Mesenchymal stem cell (in vitro differentiated cells and primary cell): ENCODE measurements at regions not wholly inside any gene's neighbourhood (a gene's known extent, or its start where the extent isn't known, plus 50 kb on each side); places are given as distances from the start of the nearest gene placed in this dataset.

Experiments used
- DNase-seq: peaks from one replicate; pipeline ENCODE4 v3.0.0-alpha.2; 2013
- H2AFZ ChIP-seq: one replicate; pipeline ENCODE4 v1.6.1; 2013; ENCODE audit warnings: low read depth, mild to moderate bottlenecking, control low read depth, inconsistent platforms, low read length, moderate library complexity
- H2AK5ac ChIP-seq: 2 replicates; pipeline ENCODE4 v1.6.1; 2013; ENCODE audit warnings: low read length, moderate library complexity, mild to moderate bottlenecking, inconsistent platforms; ENCODE audit not compliant: severe bottlenecking
- H2BK120ac ChIP-seq: one replicate; pipeline ENCODE4 v1.6.1; 2013; ENCODE audit warnings: low read depth, mild to moderate bottlenecking, inconsistent platforms, low read length, moderate library complexity
- H2BK12ac ChIP-seq, 2 experiments: one replicate each; pipeline ENCODE4 v1.6.1; 2013; ENCODE audit warnings: inconsistent platforms in 2 of 2, low read length in 2 of 2, mild to moderate bottlenecking in 2 of 2, moderate library complexity in 2 of 2, control low read depth in 1 of 2
- H2BK15ac ChIP-seq: one replicate; pipeline ENCODE4 v1.6.1; 2013; ENCODE audit warnings: mild to moderate bottlenecking, low read depth, inconsistent platforms; ENCODE audit not compliant: poor library complexity, severe bottlenecking
- H2BK5ac ChIP-seq: 2 replicates; pipeline ENCODE4 v1.6.1; 2013; ENCODE audit warnings: low read depth, mild to moderate bottlenecking, low read length, control low read depth, inconsistent platforms; ENCODE audit not compliant: poor library complexity, severe bottlenecking
- H3K14ac ChIP-seq, 2 experiments: one replicate each; pipeline ENCODE4 v1.6.1; 2013; ENCODE audit warnings: inconsistent platforms in 2 of 2, low read length in 2 of 2, control low read depth in 1 of 2, mild to moderate bottlenecking in 1 of 2, moderate library complexity in 1 of 2
- H3K18ac ChIP-seq, 2 experiments: one replicate each; pipeline ENCODE4 v1.6.1; 2013; ENCODE audit warnings: inconsistent platforms in 2 of 2, low read length in 2 of 2, control low read depth in 1 of 2, low read depth in 1 of 2, mild to moderate bottlenecking in 1 of 2
- H3K23ac ChIP-seq, 2 experiments: one replicate each; pipeline ENCODE4 v1.6.1; 2013; ENCODE audit warnings: inconsistent platforms in 2 of 2, low read length in 2 of 2, mild to moderate bottlenecking in 2 of 2, moderate library complexity in 2 of 2, control low read depth in 1 of 2
- H3K27ac ChIP-seq: 2 replicates; pipeline ENCODE4 v1.5.1; 2013; ENCODE audit warnings: mild to moderate bottlenecking, moderate library complexity, low read length, control low read depth, inconsistent platforms; ENCODE audit not compliant: poor library complexity, severe bottlenecking
- H3K27me3 ChIP-seq, 2 experiments: 2 replicates each; pipeline versions ENCODE4 v1.6.1 to v1.7.0; 2013; ENCODE audit warnings: low read length in 2 of 2, mild to moderate bottlenecking in 2 of 2, moderate library complexity in 2 of 2, control low read depth in 1 of 2, inconsistent platforms in 1 of 2; ENCODE audit not compliant: control insufficient read depth in 1 of 2, insufficient read depth in 1 of 2
- H3K36me3 ChIP-seq, 2 experiments: 2 replicates each; pipeline versions ENCODE4 v1.6.1 to v1.7.0; 2013; ENCODE audit warnings: low read length in 2 of 2, control low read depth in 1 of 2, inconsistent platforms in 1 of 2, low read depth in 1 of 2, mild to moderate bottlenecking in 1 of 2; ENCODE audit not compliant: insufficient read depth in 2 of 2, control insufficient read depth in 1 of 2
- H3K4ac ChIP-seq, 2 experiments: one replicate each; pipeline ENCODE4 v1.6.1; 2013; ENCODE audit warnings: inconsistent platforms in 2 of 2, low read length in 2 of 2, mild to moderate bottlenecking in 2 of 2, moderate library complexity in 2 of 2, control low read depth in 1 of 2, low read depth in 1 of 2
- H3K4me1 ChIP-seq: 2 replicates; pipeline ENCODE4 v1.6.1; 2013; ENCODE audit warnings: low read depth, low read length, control low read depth; ENCODE audit not compliant: control insufficient read depth, insufficient read depth
- H3K4me2 ChIP-seq: 2 replicates; pipeline ENCODE4 v1.6.1; 2013; ENCODE audit warnings: low read length, mild to moderate bottlenecking, inconsistent platforms; ENCODE audit not compliant: poor library complexity, severe bottlenecking
- H3K4me3 ChIP-seq, 2 experiments: 2 replicates each; pipeline versions ENCODE4 v1.5.1 to v1.7.0; 2013; ENCODE audit warnings: low read length in 2 of 2, mild to moderate bottlenecking in 2 of 2, control low read depth in 1 of 2, low read depth in 1 of 2; ENCODE audit not compliant: insufficient read depth in 1 of 2
- H3K79me1 ChIP-seq: replicated peaks from 2 replicates; pipeline ENCODE4 v1.6.1; 2013; ENCODE audit warnings: mild to moderate bottlenecking, control low read depth, low read length, inconsistent platforms; ENCODE audit not compliant: poor library complexity, severe bottlenecking
- H3K9ac ChIP-seq: 2 replicates; pipeline ENCODE4 v1.7.0; 2013; ENCODE audit warnings: mild to moderate bottlenecking, low read length, moderate library complexity
- H3K9me3 ChIP-seq: 2 replicates; pipeline ENCODE4 v1.7.0; 2013; ENCODE audit warnings: mild to moderate bottlenecking, low read length; ENCODE audit not compliant: control insufficient read depth
- H4K8ac ChIP-seq: one replicate; pipeline ENCODE4 v1.6.1; 2013; ENCODE audit warnings: inconsistent platforms, mild to moderate bottlenecking, low read length, moderate library complexity
- H4K91ac ChIP-seq: one replicate; pipeline ENCODE4 v1.6.1; 2013; ENCODE audit warnings: mild to moderate bottlenecking, low read length, inconsistent platforms
- WGBS: methylation state at CpG from one replicate; pipeline ENCODE4 v1.1.7; 2013; ENCODE audit warnings: mixed read lengths; 5-methylcytosine and 5-hydroxymethylcytosine counted together

DNA sequence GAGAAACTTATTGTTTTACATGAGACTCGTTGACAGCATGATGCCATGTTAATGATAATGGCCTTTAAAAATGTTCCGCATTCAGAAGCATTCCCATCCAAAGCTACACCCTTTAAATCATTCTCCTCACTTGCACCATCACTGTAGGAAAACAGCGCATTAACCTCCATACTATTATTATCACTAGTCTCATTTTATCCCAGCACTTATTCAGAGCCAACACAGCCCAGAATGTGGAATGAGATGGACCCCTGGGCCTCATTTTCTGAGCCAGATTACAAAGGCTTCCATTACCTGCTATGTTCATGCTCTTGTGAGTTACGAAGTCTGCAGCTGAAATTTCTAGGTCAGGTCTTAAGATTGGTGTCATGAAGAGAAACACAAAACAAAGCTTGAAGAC, 159.4 kb downstream of the HS3ST3A1 start:
- no peak for DNase-seq
- no peak overlapping the region for H3K14ac ChIP-seq
- H3K9me3 ChIP-seq = no peaks in the 10 kb centered on the region
- H3K4ac ChIP-seq = no peak overlapping the region
- H4K8ac ChIP-seq = no peak overlapping the region
- H3K79me1 ChIP-seq = no peaks in the 10 kb centered on the region
- 92% methylated on average over 4 of the region's 4 CpGs for WGBS
- no peak overlapping the region for H3K4me2 ChIP-seq
- no peak overlapping the region for H3K27ac ChIP-seq
- no peak overlapping the region for H4K91ac ChIP-seq
- no peak overlapping the region for H2AFZ ChIP-seq
- no peak overlapping the region for H2AK5ac ChIP-seq
- no peaks in the 10 kb centered on the region for H3K36me3 ChIP-seq
- H3K4me1 ChIP-seq = no peaks in the 10 kb centered on the region
- no peak overlapping the region for H3K23ac ChIP-seq
- no peak overlapping the region for H2BK15ac ChIP-seq
- H3K27me3 ChIP-seq = no peaks in the 10 kb centered on the region
- H2BK12ac ChIP-seq = no peak overlapping the region
- H3K4me3 ChIP-seq = no peak overlapping the region
- H3K9ac ChIP-seq = no peak overlapping the region
- H2BK120ac ChIP-seq = no peak overlapping the region
- H3K18ac ChIP-seq = no peak overlapping the region
- no peak overlapping the region for H2BK5ac ChIP-seq

- Histone ChIP-seq H2BK12ac (no peak overlapping the region), H4K8ac (no peak overlapping the region), H3K4me1 (no peaks in the 10 kb centered on the region), H3K27me3 (no peaks in the 10 kb centered on the region), H3K9me3 (no peaks in the 10 kb centered on the region), H3K14ac (no peak overlapping the region), H3K23ac (no peak overlapping the region), H2AK5ac (no peak overlapping the region), H3K4me2 (no peak overlapping the region), H2BK15ac (no peak overlapping the region), H3K4me3 (no peak overlapping the region), H3K36me3 (no peaks in the 10 kb centered on the region), H3K4ac (no peak overlapping the region), H4K91ac (no peak overlapping the region), H2BK5ac (no peak overlapping the region), H3K9ac (no peak overlapping the region), H3K18ac (no peak overlapping the region), H3K27ac (no peak overlapping the region), H2AFZ (no peak overlapping the region), H3K79me1 (no peaks in the 10 kb centered on the region), H2BK120ac (no peak overlapping the region)
- DNase-seq = no peak
- no CpG with 5 or more reads among the region's 1 CpG for WGBS
These were observed 159.9 kb downstream of the HS3ST3A1 start for GRCh38 chr17:13441873-13442272.

GRCh38 chr17:13437966-13438779, 163.6 kb downstream of the HS3ST3A1 start:
- H3K79me1 ChIP-seq = no peaks in the 10 kb centered on the region
- DNase-seq = peak; percentile 10
- WGBS = 70% methylated on average over 17 of the region's 17 CpGs

DNA sequence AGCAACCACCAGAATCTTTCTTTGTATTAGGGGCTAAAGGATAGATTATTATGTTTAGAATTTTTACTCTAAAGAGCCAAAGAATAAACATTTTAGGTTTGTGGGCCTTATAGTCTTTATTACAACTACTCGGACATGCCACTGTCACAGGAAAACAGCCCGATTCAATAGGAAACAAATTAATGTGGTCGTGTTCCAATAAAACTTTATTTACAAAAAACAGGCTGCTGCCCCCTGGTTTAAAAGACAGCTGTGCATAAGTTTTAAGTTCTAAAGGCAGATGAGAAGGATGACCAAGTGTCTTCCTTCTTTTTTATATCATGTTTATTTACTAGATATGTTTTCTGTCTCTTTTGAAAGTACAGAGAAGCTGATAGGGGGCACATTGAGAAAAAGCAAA, 166.5 kb downstream of the HS3ST3A1 start:
- H2BK12ac ChIP-seq = no peak overlapping the region
- H2BK5ac ChIP-seq = no peak overlapping the region
- no peak overlapping the region for H3K4me3 ChIP-seq
- H3K79me1 ChIP-seq = no peaks in the 10 kb centered on the region
- H3K9me3 ChIP-seq = peaks cover 10% of the 10 kb centered on the region
- no peaks in the 10 kb centered on the region for H3K36me3 ChIP-seq
- no peak overlapping the region for H3K14ac ChIP-seq
- H3K23ac ChIP-seq = no peak overlapping the region
- H3K4ac ChIP-seq = no peak overlapping the region
- H2AK5ac ChIP-seq = no peak overlapping the region
- no peak overlapping the region for H2BK15ac ChIP-seq
- no peak overlapping the region for H2AFZ ChIP-seq
- no peak overlapping the region for H3K27ac ChIP-seq
- H3K27me3 ChIP-seq = no peaks in the 10 kb centered on the region
- no peaks in the 10 kb centered on the region for H3K4me1 ChIP-seq
- no CpG with 5 or more reads among the region's 3 CpGs for WGBS
- no peak for DNase-seq
- H3K18ac ChIP-seq = no peak overlapping the region
- no peak overlapping the region for H3K4me2 ChIP-seq
- H4K91ac ChIP-seq = no peak overlapping the region
- H4K8ac ChIP-seq = no peak overlapping the region
- H3K9ac ChIP-seq = no peak overlapping the region
- H2BK120ac ChIP-seq = no peak overlapping the region

More at GRCh38 chr17:13437966-13438779, 163.6 kb downstream of the HS3ST3A1 start:
- Histone ChIP-seq H3K4me2 (no peak overlapping the region), H2BK15ac (no peak overlapping the region), H3K9me3 (peaks cover 10% of the 10 kb centered on the region), H2BK120ac (no peak overlapping the region), H3K27ac (no peak overlapping the region), H3K23ac (no peak overlapping the region), H2AK5ac (no peak overlapping the region), H3K18ac (no peak overlapping the region), H3K9ac (no peak overlapping the region), H3K27me3 (no peaks in the 10 kb centered on the region), H2BK5ac (no peak overlapping the region), H4K91ac (no peak overlapping the region), H3K4ac (no peak overlapping the region), H3K4me3 (no peak overlapping the region), H4K8ac (no peak overlapping the region), H2AFZ (no peak overlapping the region), H3K14ac (no peak overlapping the region), H2BK12ac (no peak overlapping the region), H3K36me3 (no peaks in the 10 kb centered on the region), H3K4me1 (no peaks in the 10 kb centered on the region)
